Epithelial cell of esophagus (primary cell): ENCODE measurements at regions not wholly inside any gene's neighbourhood (a gene's known extent, or its start where the extent isn't known, plus 50 kb on each side); places are given as distances from the start of the nearest gene placed in this dataset.
A peak's percentile ranks its signal among the peaks of the same experiment; 100 is the strongest.

Source experiments
- DNase-seq: peaks from one replicate; pipeline ENCODE4 v3.0.0; 2010; ENCODE audit warnings: low read depth
- H3K4me3 ChIP-seq: 2 replicates; pipeline ENCODE4 v1.5.1; 2011; ENCODE audit warnings: mild to moderate bottlenecking, low read length, control low read depth
- TF ChIP-seq, protein P1 (sequence below): IDR thresholded peaks from 2 replicates; pipeline ENCODE4 v1.5.1; 2011; ENCODE audit warnings: low read depth, mild to moderate bottlenecking, low read length, control low read depth, inconsistent platforms; ENCODE audit not compliant: insufficient read depth; ENCODE audit errors: missing control alignments

DNA sequence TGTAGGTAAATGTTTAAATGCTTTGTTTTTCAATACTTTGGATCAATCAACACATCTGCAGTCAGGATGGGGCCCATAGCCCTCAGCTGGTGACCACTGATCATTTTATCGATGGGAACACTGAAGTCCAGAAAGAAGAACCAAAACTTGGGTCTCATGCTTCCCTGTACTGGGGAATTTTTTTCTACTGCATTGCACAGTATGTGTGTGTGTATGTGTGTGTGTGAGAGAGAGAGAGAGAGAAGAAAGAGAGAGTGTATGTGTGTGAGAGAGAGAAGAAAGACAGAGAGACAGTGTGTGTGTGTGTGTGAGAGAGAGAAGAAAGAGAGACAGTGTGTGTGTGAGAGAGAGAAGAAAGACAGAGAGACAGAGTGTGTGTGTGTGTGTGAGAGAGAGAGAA is 202.9 kb upstream of the MSX2 start:
- no peak overlapping the region for H3K4me3 ChIP-seq
- DNase-seq, result no peak
- TF ChIP-seq, protein P1, sequence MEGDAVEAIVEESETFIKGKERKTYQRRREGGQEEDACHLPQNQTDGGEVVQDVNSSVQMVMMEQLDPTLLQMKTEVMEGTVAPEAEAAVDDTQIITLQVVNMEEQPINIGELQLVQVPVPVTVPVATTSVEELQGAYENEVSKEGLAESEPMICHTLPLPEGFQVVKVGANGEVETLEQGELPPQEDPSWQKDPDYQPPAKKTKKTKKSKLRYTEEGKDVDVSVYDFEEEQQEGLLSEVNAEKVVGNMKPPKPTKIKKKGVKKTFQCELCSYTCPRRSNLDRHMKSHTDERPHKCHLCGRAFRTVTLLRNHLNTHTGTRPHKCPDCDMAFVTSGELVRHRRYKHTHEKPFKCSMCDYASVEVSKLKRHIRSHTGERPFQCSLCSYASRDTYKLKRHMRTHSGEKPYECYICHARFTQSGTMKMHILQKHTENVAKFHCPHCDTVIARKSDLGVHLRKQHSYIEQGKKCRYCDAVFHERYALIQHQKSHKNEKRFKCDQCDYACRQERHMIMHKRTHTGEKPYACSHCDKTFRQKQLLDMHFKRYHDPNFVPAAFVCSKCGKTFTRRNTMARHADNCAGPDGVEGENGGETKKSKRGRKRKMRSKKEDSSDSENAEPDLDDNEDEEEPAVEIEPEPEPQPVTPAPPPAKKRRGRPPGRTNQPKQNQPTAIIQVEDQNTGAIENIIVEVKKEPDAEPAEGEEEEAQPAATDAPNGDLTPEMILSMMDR, result no peak

DNA sequence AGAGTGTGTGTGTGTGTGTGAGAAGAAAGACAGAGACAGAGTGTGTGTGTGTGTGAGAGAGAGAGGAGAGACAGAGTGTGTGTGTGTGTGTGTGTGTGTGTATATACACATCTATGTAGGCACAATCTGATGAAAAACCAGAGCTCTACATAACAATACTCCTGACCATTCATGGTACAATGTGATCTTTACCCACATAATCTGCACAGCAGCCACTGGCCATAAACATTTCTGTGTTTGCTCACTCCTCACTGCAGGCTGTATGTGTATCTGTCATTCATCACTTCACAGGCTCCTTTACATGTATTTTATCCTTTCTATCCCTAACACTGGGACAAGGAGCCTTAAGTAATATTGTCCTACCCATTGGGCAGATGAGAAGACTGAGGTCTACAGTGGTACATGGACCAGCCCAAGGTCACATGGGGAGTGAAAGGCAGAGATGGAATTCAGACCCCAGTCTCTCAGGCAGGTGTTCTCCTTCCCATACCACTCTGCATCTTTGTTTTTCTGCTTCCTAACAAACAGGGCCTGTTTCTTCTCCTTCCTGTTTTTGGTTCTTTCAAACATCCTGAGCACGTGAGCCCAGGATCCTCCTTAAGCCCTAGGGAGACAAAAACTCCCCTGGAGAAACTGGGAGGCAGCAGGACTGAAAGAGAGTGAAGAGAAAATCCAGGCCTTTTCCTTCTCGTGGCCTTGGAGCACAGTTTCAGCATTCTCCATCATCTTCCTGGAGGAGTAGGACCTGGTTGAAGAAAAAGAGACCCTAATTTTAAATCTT is 201.7 kb upstream of the MSX2 start:
- no peak overlapping the region for H3K4me3 ChIP-seq
- DNase-seq, result no peak
- TF ChIP-seq, protein P1, result no peak

DNA sequence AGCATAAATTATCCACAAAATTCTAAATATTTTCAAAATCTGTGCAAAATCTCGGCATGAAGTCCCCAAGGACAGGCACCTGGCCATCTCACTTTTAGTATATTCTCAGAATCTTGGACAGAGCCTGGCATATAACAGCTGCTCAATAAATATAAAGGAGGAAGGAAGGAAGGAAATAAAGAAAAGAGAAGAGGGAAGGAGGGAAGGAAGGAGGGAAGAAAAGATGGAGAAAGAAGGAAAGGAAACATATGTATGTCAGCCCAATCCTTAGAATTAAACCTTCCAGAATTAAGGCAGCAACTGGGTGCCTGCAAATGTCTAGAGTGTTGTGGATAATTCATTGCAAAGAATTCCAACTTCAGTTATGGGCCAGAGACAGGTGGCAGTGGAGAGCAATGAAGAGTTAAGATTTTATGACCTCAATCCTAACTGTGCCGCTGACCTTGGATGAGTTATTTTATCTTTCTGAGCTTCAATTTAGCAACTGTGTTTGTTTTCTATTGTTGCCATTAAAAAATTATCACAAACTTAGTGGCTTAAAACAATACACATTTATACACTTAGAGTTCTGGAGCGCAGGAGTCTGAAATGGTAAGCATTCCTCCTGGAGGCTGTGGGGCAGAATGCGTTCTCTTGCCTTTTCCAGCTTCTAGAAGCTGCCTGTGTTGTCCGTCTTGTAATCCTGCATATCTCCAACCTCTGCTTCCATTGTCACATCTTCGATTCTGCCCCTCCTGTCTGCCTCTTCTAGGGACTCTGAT is 200.9 kb upstream of the MSX2 start:
- H3K4me3 ChIP-seq, result no peak overlapping the region
- TF ChIP-seq, protein P1, result peak; percentile 5
- no peak for DNase-seq

DNA sequence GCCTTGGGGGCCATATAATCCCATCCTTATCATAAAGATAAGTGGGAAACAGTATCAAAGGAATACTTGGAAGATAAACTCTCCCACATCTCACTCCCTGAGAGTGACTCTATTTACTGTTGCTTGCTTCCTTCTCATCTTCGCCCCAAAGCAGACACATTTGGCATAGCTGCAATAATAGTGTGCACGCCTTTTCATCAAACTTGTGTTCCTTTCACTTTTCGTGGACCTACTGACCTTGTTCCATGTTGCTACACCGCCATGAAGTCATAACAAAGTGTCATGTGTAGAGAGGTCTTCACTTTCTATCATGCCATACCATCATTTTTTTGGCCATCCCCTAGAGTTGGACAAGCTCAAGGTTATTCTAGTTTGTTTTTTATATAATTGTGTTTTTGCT is 200.0 kb upstream of the MSX2 start:
- H3K4me3 ChIP-seq, result no peak overlapping the region
- TF ChIP-seq, protein P1, result no peak
- no peak for DNase-seq

DNA sequence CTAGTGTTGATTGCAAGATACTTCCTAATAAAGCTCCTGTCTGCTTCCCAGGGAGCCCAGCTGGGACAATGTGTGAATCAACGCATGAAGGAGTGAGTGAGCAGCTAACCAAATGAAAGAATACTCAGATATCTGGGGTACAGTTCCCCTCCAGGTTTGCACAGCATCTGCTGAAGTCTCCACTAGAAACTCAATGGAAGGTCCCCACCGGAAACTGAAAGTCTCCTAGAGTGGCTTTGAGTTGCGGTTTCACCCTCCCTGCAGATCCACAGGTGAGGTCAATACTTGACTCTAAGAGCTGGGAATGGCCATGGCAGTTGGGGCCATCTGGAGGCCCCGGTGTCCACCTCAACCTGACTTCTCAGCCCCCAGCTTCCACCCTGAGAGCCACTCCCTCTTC is 198.2 kb upstream of the MSX2 start:
- no peak overlapping the region for H3K4me3 ChIP-seq
- no peak for DNase-seq
- TF ChIP-seq, protein P1, result no peak

DNA sequence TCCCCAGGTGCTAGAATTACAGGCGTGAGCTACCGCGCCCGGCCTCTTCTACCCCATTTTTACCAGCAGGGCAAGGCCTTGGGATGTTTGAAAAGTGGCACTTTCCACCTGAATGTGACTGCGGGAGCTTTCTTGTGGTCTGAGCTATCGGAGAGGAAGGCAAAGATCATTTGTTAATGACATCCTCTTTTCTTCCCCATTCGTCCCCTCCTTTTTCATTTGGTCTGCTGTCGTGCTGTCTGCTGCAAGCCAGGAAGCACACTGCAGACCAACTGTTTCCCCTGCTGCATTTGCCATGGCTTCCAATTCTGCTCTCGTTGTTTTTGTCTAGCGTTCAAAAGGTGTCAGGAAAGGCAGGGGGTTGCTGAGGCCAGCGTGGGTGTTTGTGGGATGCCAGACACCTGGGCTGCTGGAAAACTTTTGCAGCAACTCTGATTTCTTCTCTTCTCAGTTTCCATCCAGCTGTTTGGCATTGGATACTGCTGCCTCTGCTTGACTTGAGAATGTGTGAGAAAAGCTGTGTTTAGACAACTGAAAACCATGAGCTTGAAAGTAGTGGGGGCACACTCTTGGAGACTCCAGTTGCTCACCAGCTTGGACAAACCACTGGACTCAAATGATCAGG is 196.4 kb upstream of the MSX2 start:
- H3K4me3 ChIP-seq, result no peak overlapping the region
- TF ChIP-seq, protein P1, result no peak
- no peak for DNase-seq
